ENCODE measurements at regions not wholly inside any gene's neighbourhood (a gene's known extent, or its start where the extent isn't known, plus 50 kb on each side); places are given as distances from the start of the nearest gene placed in this dataset.

GRCh38 chr12:43241986-43242385, 310.0 kb downstream of the ADAMTS20 start:
- H3K9me3 ChIP-seq (replicated peaks in 1 of 2; ENCODE audit: control insufficient read depth in 1 of 2, insufficient read depth in 1 of 2, low read length in 2 of 2): no peaks in the 10 kb centered on the region
- Mint-ChIP-seq H3K36me3 (no peaks in the 10 kb centered on the region), H3K27me3 (ENCODE audit: low read depth in 3 of 3) (no peaks in the 10 kb centered on the region), H3K4me3 (no peak overlapping the region), H3K4me1 (no peaks in the 10 kb centered on the region), H3K9me3 (peaks cover 0 to 7% (median 5%) of the 10 kb centered on the region in 7 donors), H3K27ac (no peak overlapping the region)
- no peak overlapping the region for H3K27ac ChIP-seq (ENCODE audit: low read depth in 1 of 2, low read length in 2 of 2)
- H3K9ac ChIP-seq (ENCODE audit: insufficient read depth, low read length, poor library complexity, severe bottlenecking): no peak overlapping the region
- DNase-seq: no peak
- H3K4me2 ChIP-seq (replicated peaks; ENCODE audit: extremely low read depth, low read length, poor library complexity, severe bottlenecking): no peak overlapping the region
- no CpG with 5 or more reads among the region's 2 CpGs for WGBS (ENCODE audit: insufficient coverage)
- no peak overlapping the region for H2AFZ ChIP-seq (ENCODE audit: insufficient read depth, low read depth, low read length, poor library complexity, severe bottlenecking)
- intact Hi-C loops (cut with micrococcal nuclease): no loop called here
- H3K27me3 ChIP-seq (ENCODE audit: control insufficient read depth in 2 of 2, insufficient read depth in 2 of 2, low read length in 2 of 2): no peaks in the 10 kb centered on the region
- no peaks in the 10 kb centered on the region for H3K79me2 ChIP-seq (ENCODE audit: insufficient read depth, low read length)
- no peak for TF ChIP-seq CTCF (IDR thresholded peaks at IDR 0.05)
- H4K20me1 ChIP-seq (ENCODE audit: insufficient read depth, low read length): no peaks in the 10 kb centered on the region
- no peaks in the 10 kb centered on the region for H3K36me3 ChIP-seq (replicated peaks in 1 of 2; ENCODE audit: control insufficient read depth in 1 of 2, insufficient read depth in 2 of 2, low read length in 2 of 2)
- H3K4me1 ChIP-seq (ENCODE audit: control insufficient read depth in 1 of 2, insufficient read depth in 2 of 2, low read length in 2 of 2): no peaks in the 10 kb centered on the region
- no peak overlapping the region for H3K4me3 ChIP-seq (replicated peaks in 1 of 3; ENCODE audit: low read depth in 2 of 3, low read length in 3 of 3)

- H3K27ac Mint-ChIP-seq: no peak overlapping the region
- TF ChIP-seq CTCF (IDR thresholded peaks at IDR 0.05): no peak
- no peaks in the 10 kb centered on the region for H3K4me1 Mint-ChIP-seq
- intact Hi-C loops (cut with micrococcal nuclease): no loop called here
- no peaks in the 10 kb centered on the region for H3K36me3 Mint-ChIP-seq
- Histone ChIP-seq H2AFZ (ENCODE audit: insufficient read depth, low read depth, low read length, poor library complexity, severe bottlenecking) (no peak overlapping the region), H3K9ac (ENCODE audit: insufficient read depth, low read length, poor library complexity, severe bottlenecking) (no peak overlapping the region), H3K4me2 (replicated peaks; ENCODE audit: extremely low read depth, low read length, poor library complexity, severe bottlenecking) (no peak overlapping the region), H3K9me3 (replicated peaks in 1 of 2; ENCODE audit: control insufficient read depth in 1 of 2, insufficient read depth in 1 of 2, low read length in 2 of 2) (no peaks in the 10 kb centered on the region), H3K79me2 (ENCODE audit: insufficient read depth, low read length) (no peaks in the 10 kb centered on the region), H3K36me3 (replicated peaks in 1 of 2; ENCODE audit: control insufficient read depth in 1 of 2, insufficient read depth in 2 of 2, low read length in 2 of 2) (no peaks in the 10 kb centered on the region), H3K27ac (ENCODE audit: low read depth in 1 of 2, low read length in 2 of 2) (no peak overlapping the region), H3K27me3 (ENCODE audit: control insufficient read depth in 2 of 2, insufficient read depth in 2 of 2, low read length in 2 of 2) (no peaks in the 10 kb centered on the region), H3K4me3 (replicated peaks in 1 of 3; ENCODE audit: low read depth in 2 of 3, low read length in 3 of 3) (no peak overlapping the region), H3K4me1 (ENCODE audit: control insufficient read depth in 1 of 2, insufficient read depth in 2 of 2, low read length in 2 of 2) (no peaks in the 10 kb centered on the region), H4K20me1 (ENCODE audit: insufficient read depth, low read length) (no peaks in the 10 kb centered on the region)
- DNase-seq: no peak
- peaks cover 0 to 8% (median 5%) of the 10 kb centered on the region in 7 donors for H3K9me3 Mint-ChIP-seq
- no peak overlapping the region for H3K4me3 Mint-ChIP-seq
- no peaks in the 10 kb centered on the region for H3K27me3 Mint-ChIP-seq (ENCODE audit: low read depth in 3 of 3)
These were observed 313.7 kb downstream of the ADAMTS20 start for GRCh38 chr12:43238281-43238680.
